ENCODE measurements at regions not wholly inside any gene's neighbourhood (a gene's known extent, or its start where the extent isn't known, plus 50 kb on each side); places are given as distances from the start of the nearest gene placed in this dataset.
"Not testable (repeated sequence)": the region's sequence is repeated elsewhere in the genome, so short reads cannot be mapped to it uniquely, and the experiment has no call there.

- ATAC-seq (replicated peaks), result no peak
- no peaks in the 10 kb centered on the region for H3K9me3 Mint-ChIP-seq
- no peak overlapping the region for H3K27ac Mint-ChIP-seq
- H3K27me3 Mint-ChIP-seq, result no peaks in the 10 kb centered on the region
- no peaks in the 10 kb centered on the region for H3K36me3 Mint-ChIP-seq (ENCODE audit: low read depth)
- no peaks in the 10 kb centered on the region for H3K4me1 Mint-ChIP-seq
- no peak overlapping the region for H3K4me3 Mint-ChIP-seq
These were observed 323.4 kb upstream of the EPHA4 start for GRCh38 chr2:221895366-221896121.

- no peaks in the 10 kb centered on the region for H3K27me3 Mint-ChIP-seq
- no peak overlapping the region for H3K4me3 Mint-ChIP-seq
- no peaks in the 10 kb centered on the region for H3K9me3 Mint-ChIP-seq
- no peaks in the 10 kb centered on the region for H3K36me3 Mint-ChIP-seq (ENCODE audit: low read depth)
- no peaks in the 10 kb centered on the region for H3K4me1 Mint-ChIP-seq
- no peak for ATAC-seq (replicated peaks)
- H3K27ac Mint-ChIP-seq, result no peak overlapping the region
These were observed 321.4 kb upstream of the EPHA4 start for GRCh38 chr2:221893501-221893900.

GRCh38 chr2:221892006-221892405 lies 319.9 kb upstream of the EPHA4 start:
- H3K4me3 Mint-ChIP-seq; H3K9me3 Mint-ChIP-seq; H3K36me3 Mint-ChIP-seq (ENCODE audit: low read depth); H3K27me3 Mint-ChIP-seq; ATAC-seq (replicated peaks); H3K27ac Mint-ChIP-seq; H3K4me1 Mint-ChIP-seq: not testable (repeated sequence)

- H3K4me1 Mint-ChIP-seq, result no peaks in the 10 kb centered on the region
- H3K9me3 Mint-ChIP-seq, result peaks cover 17% of the 10 kb centered on the region
- H3K27ac Mint-ChIP-seq, result no peak overlapping the region
- no peak for ATAC-seq (replicated peaks)
- peaks cover 13% of the 10 kb centered on the region for H3K27me3 Mint-ChIP-seq
- H3K4me3 Mint-ChIP-seq, result no peak overlapping the region
- H3K36me3 Mint-ChIP-seq (ENCODE audit: low read depth), result no peaks in the 10 kb centered on the region
These were observed 311.9 kb upstream of the EPHA4 start for GRCh38 chr2:221883976-221884375.

GRCh38 chr2:221876016-221876415 lies 303.9 kb upstream of the EPHA4 start:
- H3K4me3 Mint-ChIP-seq, result no peak overlapping the region
- no peaks in the 10 kb centered on the region for H3K4me1 Mint-ChIP-seq
- no peak overlapping the region for H3K27ac Mint-ChIP-seq
- no peak for ATAC-seq (replicated peaks)
- no peaks in the 10 kb centered on the region for H3K36me3 Mint-ChIP-seq (ENCODE audit: low read depth)
- peaks cover 5% of the 10 kb centered on the region for H3K27me3 Mint-ChIP-seq
- H3K9me3 Mint-ChIP-seq, result peaks cover 9% of the 10 kb centered on the region

GRCh38 chr2:221874444-221874843 lies 302.3 kb upstream of the EPHA4 start:
- H3K27ac Mint-ChIP-seq, result no peak overlapping the region

GRCh38 chr2:221857719-221858118 lies 285.6 kb upstream of the EPHA4 start:
- Mint-ChIP-seq H3K27me3 (no peaks in the 10 kb centered on the region), H3K4me3 (no peak overlapping the region), H3K4me1 (no peaks in the 10 kb centered on the region), H3K36me3 (ENCODE audit: low read depth) (no peaks in the 10 kb centered on the region), H3K27ac (no peak overlapping the region), H3K9me3 (no peaks in the 10 kb centered on the region)
- no peak for ATAC-seq (replicated peaks)

More at GRCh38 chr2:221874444-221874843, 302.3 kb upstream of the EPHA4 start:
- no peak for ATAC-seq (replicated peaks)
- H3K27me3 Mint-ChIP-seq, result peaks cover 2% of the 10 kb centered on the region
- H3K4me1 Mint-ChIP-seq, result no peaks in the 10 kb centered on the region
- no peaks in the 10 kb centered on the region for H3K36me3 Mint-ChIP-seq (ENCODE audit: low read depth)
- peaks cover 3% of the 10 kb centered on the region for H3K9me3 Mint-ChIP-seq
- no peak overlapping the region for H3K4me3 Mint-ChIP-seq

GRCh38 chr2:221853297-221853696 lies 281.2 kb upstream of the EPHA4 start:
- Mint-ChIP-seq H3K4me3 (no peak overlapping the region), H3K27ac (no peak overlapping the region), H3K27me3 (no peaks in the 10 kb centered on the region), H3K36me3 (ENCODE audit: low read depth) (no peaks in the 10 kb centered on the region), H3K4me1 (no peaks in the 10 kb centered on the region), H3K9me3 (no peaks in the 10 kb centered on the region)
- no peak for ATAC-seq (replicated peaks)

GRCh38 chr2:221851531-221852045 lies 279.5 kb upstream of the EPHA4 start:
- H3K4me1 Mint-ChIP-seq, result no peaks in the 10 kb centered on the region

GRCh38 chr2:221850076-221850475 lies 278.0 kb upstream of the EPHA4 start:
- no peak overlapping the region for H3K27ac Mint-ChIP-seq

More at GRCh38 chr2:221851531-221852045, 279.5 kb upstream of the EPHA4 start:
- Mint-ChIP-seq H3K27me3 (no peaks in the 10 kb centered on the region), H3K4me3 (no peak overlapping the region), H3K27ac (no peak overlapping the region), H3K36me3 (ENCODE audit: low read depth) (no peaks in the 10 kb centered on the region), H3K9me3 (no peaks in the 10 kb centered on the region)
- no peak for ATAC-seq (replicated peaks)

GRCh38 chr2:221848286-221848685 lies 276.2 kb upstream of the EPHA4 start:
- Mint-ChIP-seq H3K4me3 (no peak overlapping the region), H3K36me3 (ENCODE audit: low read depth) (no peaks in the 10 kb centered on the region), H3K27me3 (no peaks in the 10 kb centered on the region), H3K27ac (no peak overlapping the region), H3K4me1 (no peaks in the 10 kb centered on the region), H3K9me3 (no peaks in the 10 kb centered on the region)
- no peak for ATAC-seq (replicated peaks)

More at GRCh38 chr2:221850076-221850475, 278.0 kb upstream of the EPHA4 start:
- Mint-ChIP-seq H3K4me3 (no peak overlapping the region), H3K36me3 (ENCODE audit: low read depth) (no peaks in the 10 kb centered on the region), H3K9me3 (no peaks in the 10 kb centered on the region), H3K27me3 (no peaks in the 10 kb centered on the region), H3K4me1 (no peaks in the 10 kb centered on the region)
- ATAC-seq (replicated peaks), result no peak

- no peaks in the 10 kb centered on the region for H3K9me3 Mint-ChIP-seq
- no peak for ATAC-seq (replicated peaks)
- H3K4me3 Mint-ChIP-seq, result no peak overlapping the region
- no peak overlapping the region for H3K27ac Mint-ChIP-seq
- H3K36me3 Mint-ChIP-seq (ENCODE audit: low read depth), result no peaks in the 10 kb centered on the region
- H3K4me1 Mint-ChIP-seq, result no peaks in the 10 kb centered on the region
- H3K27me3 Mint-ChIP-seq, result no peaks in the 10 kb centered on the region
These were observed 272.9 kb upstream of the EPHA4 start for GRCh38 chr2:221845021-221845365.

GRCh38 chr2:221844212-221845020 lies 272.3 kb upstream of the EPHA4 start:
- no peaks in the 10 kb centered on the region for H3K4me1 Mint-ChIP-seq
- H3K9me3 Mint-ChIP-seq, result no peaks in the 10 kb centered on the region
- H3K27me3 Mint-ChIP-seq, result no peaks in the 10 kb centered on the region
- no peak for ATAC-seq (replicated peaks)
- H3K4me3 Mint-ChIP-seq, result no peak overlapping the region
- no peaks in the 10 kb centered on the region for H3K36me3 Mint-ChIP-seq (ENCODE audit: low read depth)
- no peak overlapping the region for H3K27ac Mint-ChIP-seq

GRCh38 chr2:221836095-221836494 lies 264.0 kb upstream of the EPHA4 start:
- no peak overlapping the region for H3K27ac Mint-ChIP-seq
- H3K36me3 Mint-ChIP-seq (ENCODE audit: low read depth), result no peaks in the 10 kb centered on the region
- H3K4me3 Mint-ChIP-seq, result no peak overlapping the region
- no peaks in the 10 kb centered on the region for H3K9me3 Mint-ChIP-seq
- H3K27me3 Mint-ChIP-seq, result no peaks in the 10 kb centered on the region
- no peak for ATAC-seq (replicated peaks)
- no peaks in the 10 kb centered on the region for H3K4me1 Mint-ChIP-seq

- no peak overlapping the region for H3K27ac Mint-ChIP-seq
- H3K4me1 Mint-ChIP-seq, result no peaks in the 10 kb centered on the region
- H3K36me3 Mint-ChIP-seq (ENCODE audit: low read depth), result no peaks in the 10 kb centered on the region
- H3K9me3 Mint-ChIP-seq, result no peaks in the 10 kb centered on the region
- H3K27me3 Mint-ChIP-seq, result no peaks in the 10 kb centered on the region
- no peak for ATAC-seq (replicated peaks)
- H3K4me3 Mint-ChIP-seq, result no peak overlapping the region
These were observed 261.9 kb upstream of the EPHA4 start for GRCh38 chr2:221833966-221834365.
